DMS 273 treated with DMSO at 0.1 percent for 48 hours (cell line): ENCODE measurements at regions not wholly inside any gene's neighbourhood (a gene's known extent, or its start where the extent isn't known, plus 50 kb on each side); places are given as distances from the start of the nearest gene placed in this dataset.
"Not testable (repeated sequence)": the region's sequence is repeated elsewhere in the genome, so short reads cannot be mapped to it uniquely, and the experiment has no call there.

ENCODE experiments used
- DNase-seq: peaks from one replicate; lab custom pipeline; 2025; lab: John Stamatoyannopoulos, UW

DNA sequence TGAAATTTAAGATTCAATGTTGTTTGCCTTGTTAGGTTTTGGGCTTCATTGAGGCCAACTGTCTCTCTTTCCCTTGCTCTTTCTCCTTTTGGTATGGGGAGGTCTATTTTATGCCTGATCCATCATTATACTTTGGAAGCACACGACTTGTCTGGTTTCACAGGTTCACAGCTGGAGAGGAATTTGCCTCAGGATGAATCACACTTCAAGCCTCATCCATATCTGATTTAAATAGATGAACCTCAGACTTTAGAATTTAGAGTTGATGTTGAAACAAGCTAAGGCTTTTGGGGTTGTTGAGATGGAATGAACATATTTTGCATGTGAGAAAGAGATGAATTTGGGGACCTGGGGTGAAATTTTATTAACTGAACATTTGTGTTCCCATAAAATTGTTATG lies 150.5 kb upstream of the IGFBP3 start:
- DNase-seq = no peak

DNA sequence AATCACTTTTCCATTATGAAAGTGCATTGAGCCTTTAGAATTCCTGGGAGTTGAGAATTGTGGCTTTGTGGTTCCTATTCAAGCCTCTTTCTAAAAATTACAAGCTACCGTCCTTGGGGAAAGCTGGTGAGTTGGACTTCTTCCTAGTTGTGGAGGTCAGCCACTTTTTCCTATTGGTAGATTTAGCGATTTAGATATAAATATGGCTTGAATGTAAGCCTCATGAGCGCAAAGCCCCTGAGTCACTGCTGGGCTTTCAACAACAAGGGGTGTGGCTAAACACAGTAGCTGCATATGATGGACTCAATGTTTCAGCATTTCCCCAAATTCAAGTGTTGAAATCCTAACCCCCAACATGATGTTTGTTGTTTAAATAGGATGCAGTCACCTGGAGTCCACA lies 150.0 kb upstream of the IGFBP3 start:
- DNase-seq = no peak

DNA sequence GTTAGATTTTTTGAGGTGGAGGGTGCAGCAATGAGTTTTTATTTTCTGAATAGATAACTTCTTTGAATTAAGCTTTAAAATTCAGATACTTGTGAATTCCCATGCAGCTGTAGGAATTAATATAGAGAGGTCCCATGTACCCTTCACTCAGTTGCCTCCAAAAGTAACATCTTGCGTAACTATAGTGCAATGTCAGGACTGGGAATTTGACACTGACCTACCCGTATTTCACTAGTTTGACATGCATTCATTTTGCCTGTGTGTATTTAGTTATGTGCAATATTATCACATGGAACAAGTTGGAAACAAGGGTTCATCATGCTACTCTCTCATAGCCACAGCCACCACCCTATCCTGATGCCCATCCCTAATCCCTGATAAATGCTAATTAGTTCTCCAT lies 147.1 kb upstream of the IGFBP3 start:
- DNase-seq = no peak

DNA sequence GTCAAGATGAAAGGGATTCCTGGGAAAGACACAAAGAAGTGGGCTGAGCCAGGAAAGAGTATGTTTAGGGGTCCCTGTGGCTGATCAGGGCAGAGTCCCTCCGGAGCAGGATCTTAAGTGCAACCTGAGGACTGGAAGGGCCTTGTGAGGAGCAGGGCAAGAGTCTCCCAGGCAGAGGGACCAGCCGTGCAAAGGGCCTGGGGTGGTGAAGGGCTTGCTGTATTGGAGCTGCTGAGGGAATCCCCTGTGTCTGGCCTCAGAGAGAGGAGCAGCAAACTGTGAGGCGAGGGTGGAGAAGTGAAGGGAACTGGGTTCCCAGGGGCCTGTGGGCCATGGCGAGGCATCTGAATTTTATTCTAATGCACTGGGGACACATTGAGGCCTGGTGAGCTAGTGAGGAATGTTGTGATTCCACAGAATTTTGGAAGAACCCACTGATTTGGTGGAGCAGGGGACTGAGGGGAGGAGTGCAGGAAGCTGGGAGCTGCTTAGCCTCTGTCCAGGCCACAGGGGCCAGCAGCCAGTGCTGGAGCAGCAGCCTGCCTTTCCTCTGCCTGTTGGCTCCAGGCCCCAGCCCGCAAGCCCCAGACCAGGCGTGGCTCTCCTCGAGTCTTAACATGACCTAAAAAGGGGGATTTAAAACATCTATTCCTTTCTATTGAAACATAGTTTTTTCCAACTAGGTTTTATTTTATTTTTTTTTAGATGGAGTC lies 138.4 kb upstream of the IGFBP3 start:
- DNase-seq = no peak

DNA sequence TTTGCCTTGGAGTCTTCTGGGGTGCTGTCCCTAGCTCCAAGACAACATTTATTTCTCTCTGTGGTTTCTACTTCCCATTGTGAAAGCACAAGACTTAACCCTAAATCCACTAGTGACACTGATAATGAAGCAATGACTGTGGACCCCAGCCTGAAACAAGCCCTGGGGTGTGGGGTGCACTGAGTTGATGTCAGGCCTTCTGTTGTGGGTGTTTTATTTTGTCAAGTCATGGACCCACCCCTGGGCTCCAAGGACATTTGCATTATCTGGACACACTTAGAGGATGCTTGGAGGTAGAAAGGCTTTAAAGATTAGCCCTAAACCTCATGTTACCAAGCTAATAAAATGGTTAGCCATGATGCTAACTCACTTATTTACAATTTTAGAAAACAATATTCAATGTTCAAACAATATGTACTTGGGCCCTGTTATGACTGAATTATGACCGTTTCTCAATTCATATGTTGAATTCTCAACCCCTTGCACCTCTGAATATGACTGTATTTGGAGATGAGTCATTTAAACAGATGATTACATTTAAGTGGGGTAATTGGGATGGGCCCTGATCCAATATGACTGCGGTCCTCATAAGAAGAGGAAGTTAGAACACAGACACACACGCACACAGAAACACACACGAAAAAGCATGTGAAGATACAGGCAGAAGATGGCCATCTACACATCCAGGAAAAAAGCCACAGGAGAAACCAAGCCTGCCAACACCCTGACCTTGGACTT lies 137.2 kb upstream of the IGFBP3 start:
- no peak for DNase-seq

DNA sequence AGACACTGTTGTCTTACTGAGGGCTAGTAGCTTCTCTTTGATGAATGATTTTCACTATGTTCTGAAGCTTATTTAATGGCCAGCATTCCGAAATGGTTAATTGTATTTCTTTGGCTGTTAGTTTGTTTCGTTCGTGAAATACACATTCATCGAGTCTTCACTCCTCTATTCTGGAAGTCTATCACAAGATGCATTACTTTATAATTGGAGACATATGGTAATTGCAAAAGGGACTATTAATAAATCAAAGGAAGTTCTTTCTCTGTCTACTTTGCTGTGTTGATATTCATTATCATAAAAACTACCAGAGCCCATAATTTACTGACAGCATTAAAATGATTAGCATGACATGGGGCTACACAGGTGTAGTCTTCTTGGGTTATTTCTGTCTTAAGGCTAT lies 133.8 kb upstream of the IGFBP3 start:
- DNase-seq = no peak

DNA sequence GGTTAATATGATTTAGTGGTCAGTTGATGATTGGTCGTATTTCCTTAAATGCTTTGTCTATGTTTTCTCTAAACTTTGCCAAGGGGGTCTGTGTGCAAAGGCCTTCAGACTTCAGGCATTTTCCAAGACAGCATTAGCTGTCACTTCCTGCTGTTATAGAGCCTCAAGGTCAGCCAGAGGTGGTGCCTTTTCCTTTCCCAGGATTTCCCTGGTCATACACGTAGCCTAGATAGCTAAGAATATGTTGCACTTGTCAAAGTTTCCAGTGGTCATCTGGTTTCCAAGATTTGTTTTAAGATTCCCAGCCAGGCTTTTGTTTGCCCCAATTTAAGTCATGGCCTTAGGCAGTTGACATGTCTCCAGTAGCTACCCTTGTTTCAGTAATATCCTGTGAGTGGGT lies 133.2 kb upstream of the IGFBP3 start:
- DNase-seq = no peak

DNA sequence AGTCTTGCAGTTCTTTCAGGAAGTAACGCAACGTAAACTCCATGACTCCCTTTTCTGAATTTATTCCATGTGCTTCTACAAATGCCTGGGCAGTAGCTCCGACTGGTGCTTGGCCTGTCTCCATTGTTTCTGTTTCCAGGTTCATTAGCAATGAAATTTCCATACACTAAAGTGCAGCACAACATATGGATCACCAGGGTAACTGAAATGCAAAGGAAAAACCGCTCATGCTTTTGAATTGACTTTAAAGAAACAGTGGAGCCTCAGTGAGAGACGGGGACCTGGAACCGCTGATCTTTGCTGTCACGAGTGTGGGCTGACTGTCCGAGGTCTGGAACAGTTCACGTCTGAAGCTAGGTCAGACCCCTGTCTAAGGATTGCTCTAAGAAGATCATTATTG lies 126.5 kb upstream of the IGFBP3 start:
- no peak for DNase-seq

DNA sequence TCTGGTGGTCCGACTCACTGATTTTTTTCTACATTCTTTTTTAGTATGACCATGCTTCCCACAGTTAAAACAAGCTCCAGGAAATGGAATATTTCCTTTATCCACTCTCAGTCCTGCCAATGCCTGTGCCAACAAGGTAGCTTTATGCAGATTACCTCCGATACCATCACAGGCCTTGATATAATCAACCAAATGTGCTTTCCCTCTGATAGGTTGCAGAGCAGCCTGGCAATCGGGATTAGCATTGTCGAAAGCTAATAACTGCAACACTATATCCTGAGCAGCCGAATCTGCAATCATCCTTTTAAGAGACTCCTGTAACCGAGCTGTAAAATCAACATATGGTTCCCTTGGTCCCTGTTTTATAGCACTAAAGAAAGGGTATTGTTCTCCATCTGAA lies 122.3 kb upstream of the IGFBP3 start:
- not testable (repeated sequence) for DNase-seq

DNA sequence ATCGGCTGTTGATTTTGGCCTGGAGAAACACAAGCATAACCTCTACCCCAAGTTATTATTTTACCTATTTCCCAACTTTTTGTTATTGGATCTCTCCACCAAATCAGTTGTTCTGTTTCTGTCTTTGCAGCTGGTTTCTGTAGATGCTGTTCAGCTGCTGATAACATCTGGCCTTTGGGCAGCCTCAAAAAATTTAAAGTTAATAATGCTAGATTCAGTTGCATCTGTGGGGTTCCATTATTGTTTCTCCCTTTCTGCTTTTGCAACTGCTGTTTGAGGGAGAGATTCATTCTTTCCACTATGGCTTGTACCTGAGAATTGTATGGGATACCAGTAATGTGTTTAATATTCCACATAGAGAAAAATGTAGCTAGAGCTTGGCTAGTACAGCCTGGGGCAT lies 118.7 kb upstream of the IGFBP3 start:
- not testable (repeated sequence) for DNase-seq

DNA sequence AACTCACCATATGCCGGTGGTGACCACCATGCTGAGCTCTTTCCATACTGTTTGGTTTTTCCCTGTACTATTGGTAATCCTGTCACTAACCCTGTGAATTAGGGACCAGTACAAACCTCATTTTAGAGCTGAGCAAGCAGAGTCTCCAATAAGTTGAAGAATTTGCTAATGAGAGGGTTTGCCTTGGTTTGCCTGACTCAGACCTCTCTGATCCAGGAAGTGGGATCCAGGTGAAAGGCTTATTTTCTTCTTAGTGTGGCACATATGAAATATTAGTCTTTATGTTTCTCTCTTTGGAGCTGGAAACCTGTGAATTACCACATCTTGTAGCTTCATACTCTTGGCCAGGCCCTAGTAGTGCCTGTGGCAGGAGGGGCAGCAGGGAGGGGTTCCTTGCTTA lies 114.1 kb upstream of the IGFBP3 start:
- DNase-seq = no peak

DNA sequence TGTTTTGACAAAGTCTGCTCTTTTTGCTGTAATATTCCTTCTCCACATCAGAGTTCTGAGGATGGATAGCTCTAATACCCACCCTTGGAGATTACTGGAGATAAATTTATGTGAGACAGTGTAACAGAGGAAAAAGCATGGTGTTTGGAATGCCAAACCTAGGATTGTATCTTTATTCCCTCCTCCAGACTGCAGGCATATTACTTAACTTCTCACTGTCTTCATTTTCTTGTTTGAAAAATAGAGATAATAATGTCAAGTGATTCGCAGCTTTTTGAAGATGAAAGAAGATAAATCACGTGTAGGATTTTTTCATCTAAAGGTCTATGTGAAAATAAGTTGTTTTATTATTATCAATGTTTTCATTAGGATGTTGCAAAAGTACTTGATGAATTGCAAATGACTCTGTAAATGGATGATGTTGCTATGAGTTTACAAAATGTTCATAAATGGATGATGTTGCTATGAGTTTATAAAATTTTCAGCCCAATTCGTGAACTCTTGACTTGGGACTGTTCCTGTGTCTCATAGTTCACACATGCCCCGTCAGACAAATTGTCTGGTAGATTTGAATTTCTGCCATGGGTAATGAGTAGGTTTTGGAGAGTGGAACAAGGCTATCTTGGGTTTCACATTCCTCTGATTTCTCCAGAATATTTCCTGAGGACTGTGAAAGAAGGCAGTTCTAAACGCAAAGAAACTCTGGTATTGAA lies 113.1 kb upstream of the IGFBP3 start:
- no peak for DNase-seq

DNA sequence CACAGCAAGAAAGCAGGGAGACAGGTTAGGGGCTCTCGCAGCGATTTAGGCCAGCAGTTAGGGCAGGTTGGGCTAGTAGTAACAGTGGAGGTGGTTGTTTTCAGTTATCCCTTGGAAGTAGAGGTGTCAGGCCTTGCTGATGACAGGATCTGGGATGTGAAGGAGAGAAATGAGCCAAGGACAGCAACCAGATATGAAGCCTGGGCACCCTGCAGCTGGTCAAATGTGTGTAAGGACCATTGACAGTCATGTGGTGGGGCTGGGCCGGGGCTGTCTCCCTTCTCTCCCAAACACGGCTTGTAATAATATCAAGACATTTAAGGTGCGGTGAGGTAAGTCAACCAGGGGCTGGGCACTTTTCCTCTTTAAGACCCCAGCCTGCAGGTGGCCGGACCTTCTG lies 112.5 kb upstream of the IGFBP3 start:
- DNase-seq = no peak

DNA sequence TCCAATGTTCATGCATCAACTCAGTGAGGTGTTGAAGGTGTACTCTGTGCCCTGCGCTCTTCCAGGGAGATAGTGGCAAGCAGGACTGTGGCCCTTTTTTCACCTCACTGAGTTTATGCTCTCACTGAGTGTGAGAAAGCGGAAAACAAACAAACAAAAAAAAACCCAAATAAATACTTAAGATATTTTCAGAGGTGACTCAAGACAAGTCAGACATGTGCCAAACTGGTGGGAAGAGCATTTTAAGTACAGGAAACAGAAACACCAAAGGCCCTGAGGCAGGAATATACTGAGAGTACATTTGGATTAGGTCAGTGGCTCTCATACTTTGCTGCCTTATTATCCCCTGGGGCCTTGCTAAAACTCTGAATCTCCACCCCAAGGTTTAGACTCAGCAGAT lies 111.9 kb upstream of the IGFBP3 start:
- DNase-seq = no peak

DNA sequence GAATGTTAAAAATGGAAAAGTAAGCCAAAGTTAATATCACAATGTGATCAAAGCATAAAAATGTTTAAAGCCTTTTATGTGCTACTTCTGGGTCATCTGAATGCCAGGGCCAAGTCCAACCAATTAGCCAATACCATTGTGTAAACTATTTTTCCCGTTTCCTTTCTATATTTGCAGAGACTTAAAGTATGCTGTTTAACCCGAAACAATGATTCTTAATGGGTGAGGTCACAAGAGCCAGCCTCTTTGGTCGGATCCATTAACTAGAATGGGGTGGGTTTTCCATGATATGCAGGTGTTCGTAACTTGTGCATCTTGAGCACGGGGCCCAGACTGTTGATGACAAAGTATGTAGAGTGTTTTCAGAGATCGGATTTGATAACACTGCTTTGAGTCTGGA lies 111.3 kb upstream of the IGFBP3 start:
- no peak for DNase-seq

DNA sequence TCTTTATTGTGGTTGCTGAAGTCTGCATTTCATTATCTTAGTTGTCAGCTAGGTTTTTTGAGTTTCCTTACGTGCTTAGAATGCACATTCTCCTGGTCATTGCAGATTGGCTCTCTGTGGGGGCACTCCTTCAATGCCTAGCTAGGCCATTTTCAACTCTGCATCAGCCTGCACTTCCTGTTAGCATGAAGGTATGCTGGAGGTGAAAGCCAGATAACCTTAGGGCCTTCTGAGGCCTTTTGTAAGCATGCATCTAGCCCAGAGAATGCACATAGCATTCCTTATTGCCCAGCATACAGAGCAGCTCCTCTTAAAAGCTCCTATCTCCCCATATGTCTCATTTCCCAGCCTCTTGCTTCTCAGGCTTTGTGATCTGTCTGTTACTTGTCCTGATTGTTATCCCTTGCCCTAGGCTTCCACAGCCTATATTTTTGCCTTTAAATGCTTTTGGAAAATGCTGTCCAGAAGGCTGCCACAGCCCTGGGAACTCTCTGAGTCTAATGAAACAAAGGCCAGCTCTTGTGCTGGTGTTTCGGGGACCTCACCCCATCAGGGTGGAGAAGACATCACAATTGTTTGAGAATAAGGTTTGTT lies 108.1 kb upstream of the IGFBP3 start:
- no peak for DNase-seq

DNA sequence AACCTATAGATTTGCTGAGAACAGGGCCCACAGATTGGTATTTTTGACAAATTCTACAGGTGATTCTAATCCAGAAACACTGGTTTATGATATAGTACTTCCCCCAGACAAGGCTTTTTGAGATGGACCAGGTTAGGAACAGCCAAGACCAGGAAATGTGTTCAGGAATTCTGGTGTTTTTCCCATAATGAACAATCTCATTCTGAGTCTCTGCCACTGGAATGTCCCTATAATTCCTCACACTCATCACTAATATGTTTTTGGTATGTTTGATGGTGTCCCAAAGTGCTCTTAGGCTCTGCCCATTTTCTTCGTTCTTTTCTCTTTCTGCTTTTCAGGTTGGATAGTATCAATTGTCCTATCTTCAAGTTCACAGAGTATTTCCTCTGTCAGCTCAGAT lies 107.2 kb upstream of the IGFBP3 start:
- no peak for DNase-seq

DNA sequence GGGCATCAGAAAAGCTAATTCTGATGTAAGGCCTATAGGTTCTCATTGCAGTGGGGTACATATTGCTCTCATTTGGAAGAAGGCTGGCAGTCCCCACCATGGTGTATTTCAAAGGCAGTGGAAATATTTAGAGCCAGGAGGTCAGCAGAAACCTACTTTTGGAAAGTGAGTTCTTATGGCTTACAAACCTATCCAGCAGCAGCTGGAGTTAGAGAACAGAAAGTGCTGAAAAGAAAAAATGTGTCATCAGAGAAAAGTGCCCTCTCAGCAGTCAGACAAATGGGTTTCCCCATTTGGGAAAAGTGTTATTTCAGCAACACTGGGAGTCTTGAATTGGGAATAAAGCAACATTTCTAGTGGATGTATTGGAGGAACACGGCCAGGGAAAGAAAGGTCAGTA lies 105.7 kb upstream of the IGFBP3 start:
- DNase-seq = no peak

DNA sequence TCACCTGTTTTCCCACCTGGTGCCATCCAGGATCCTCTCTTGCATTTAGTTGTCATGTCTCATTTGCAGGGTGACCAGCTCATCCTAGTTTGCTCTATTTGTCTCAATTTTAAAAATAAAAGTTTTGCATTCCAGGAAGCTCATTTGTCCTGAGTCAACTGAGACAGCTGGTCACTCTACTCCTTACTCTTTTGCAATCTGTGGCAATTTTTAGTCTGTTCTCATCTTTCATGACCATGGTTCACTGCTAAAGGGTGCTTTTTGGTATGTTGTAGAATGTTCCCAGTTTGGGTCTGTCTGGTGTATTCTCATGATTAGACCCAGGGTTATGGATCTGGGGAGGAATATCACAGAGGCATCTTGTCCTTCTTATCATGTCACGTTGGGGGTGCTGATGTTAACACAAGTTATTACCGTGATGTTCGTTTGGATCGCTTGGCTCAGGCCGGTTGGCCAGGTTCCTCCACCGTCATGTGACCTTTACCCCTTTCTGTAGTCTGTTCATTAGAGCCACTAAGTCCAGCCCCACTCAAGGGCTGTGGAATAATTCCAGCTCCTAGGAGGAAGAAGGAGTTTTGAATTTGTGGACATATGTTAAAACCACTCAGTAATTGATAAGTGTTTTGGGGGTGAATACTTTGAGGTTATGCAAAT lies 103.3 kb upstream of the IGFBP3 start:
- no peak for DNase-seq

DNA sequence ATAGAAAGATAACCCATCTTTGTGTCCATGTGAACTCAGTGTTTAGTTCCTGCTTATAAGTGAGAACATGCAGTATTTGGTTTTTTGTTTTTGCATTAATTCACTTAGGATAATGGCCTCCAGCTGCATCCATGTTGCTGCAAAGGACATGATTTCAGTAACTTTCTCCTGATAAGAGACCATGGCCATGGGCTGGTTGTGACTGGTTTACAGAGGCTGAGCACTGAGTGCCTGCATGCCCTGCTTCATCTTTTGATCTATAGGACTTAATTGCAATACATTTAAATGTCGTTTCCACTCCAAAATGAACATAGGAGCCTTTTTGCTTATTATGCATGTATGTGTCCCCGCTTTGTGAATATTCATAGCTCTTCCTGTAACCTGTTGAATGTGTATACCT lies 101.3 kb upstream of the IGFBP3 start:
- DNase-seq = no peak

DNA sequence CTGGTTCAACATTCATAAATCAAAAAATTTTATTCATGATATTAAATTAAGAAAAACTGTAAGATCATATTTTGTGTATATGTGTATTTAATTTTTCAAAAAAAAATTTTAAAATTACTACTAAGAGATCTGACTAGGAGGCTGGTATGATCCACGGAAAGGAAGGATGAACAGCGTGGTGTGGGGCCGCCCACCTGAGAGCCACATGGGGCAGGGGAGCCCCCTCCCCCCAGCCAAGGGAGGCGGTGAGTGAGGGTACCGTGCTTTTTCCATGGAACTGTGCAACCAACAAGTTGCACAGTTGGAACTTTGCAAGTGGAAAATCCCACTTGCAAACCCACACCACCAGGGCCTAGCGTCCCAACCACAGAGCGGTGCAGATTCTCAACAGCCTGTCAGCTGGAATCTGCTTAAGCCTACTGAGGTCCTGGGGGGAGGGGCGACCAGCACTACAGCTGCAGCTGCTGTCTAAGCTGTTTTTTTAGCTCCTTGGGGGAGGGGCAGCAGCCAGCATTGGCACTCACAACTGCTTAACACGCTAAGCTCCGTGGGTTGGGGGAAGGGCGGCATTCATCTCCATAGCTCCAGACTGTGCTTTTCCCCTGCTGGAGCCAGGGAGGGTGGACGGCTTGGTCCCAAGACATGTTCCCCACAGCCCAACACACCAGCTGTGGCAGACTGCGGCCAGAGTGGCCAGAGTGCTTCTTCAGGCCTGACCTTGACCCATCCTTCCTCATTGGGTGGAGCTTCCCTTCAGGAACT lies 94.2 kb upstream of the IGFBP3 start:
- DNase-seq = no peak

DNA sequence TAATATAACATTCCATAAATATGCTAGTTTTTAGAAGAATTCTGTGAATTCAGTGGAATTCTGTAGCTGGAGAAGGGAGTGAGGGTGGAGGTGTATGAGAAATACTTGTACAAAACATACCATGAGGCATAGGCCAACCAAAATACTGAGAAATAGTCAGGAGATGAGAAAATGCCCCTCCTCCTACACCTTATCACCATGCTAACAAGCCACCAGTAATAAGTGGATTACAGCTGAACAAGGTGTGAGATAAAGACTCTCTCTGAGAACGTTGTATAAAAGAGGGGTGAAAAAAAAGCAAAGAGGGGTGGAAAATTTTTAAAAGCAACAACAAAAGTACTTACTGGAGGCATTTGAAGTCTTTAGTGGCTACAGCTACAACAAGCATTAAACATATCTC lies 90.4 kb upstream of the IGFBP3 start:
- DNase-seq = no peak
